Astrocyte of the spinal cord (primary cell): ENCODE measurements at regions not wholly inside any gene's neighbourhood (a gene's known extent, or its start where the extent isn't known, plus 50 kb on each side); places are given as distances from the start of the nearest gene placed in this dataset.

Experiments used
- DNase-seq: peaks from one replicate; pipeline ENCODE4 v3.0.0; 2011; ENCODE audit warnings: low read depth, low spot score
- H3K4me3 ChIP-seq: 2 replicates; pipeline ENCODE4 v1.5.1; 2011; ENCODE audit warnings: low read depth, mild to moderate bottlenecking, low read length, moderate library complexity
- CTCF ChIP-seq: IDR thresholded peaks from 2 replicates; pipeline ENCODE4 v1.5.1; 2012; ENCODE audit warnings: low read depth, mild to moderate bottlenecking, low read length, inconsistent platforms
- in situ Hi-C: cut with HindIII; loops from 2 replicates; pipeline ENCODE4 v1.10.0; 2017; ENCODE audit warnings: low sequenced_read_pairs

- H3K4me3 ChIP-seq: no peak overlapping the region
- no peak for DNase-seq
- TF ChIP-seq CTCF: no peak
- in situ Hi-C loops: no loop called here
Measured at GRCh38 chr1:232178191-232178590, 451.7 kb downstream of the SIPA1L2 start.

GRCh38 chr1:232177438-232177837 is 452.5 kb downstream of the SIPA1L2 start:
- no peak for DNase-seq
- no peak overlapping the region for H3K4me3 ChIP-seq
- TF ChIP-seq CTCF: no peak
- in situ Hi-C loops: no loop called here

GRCh38 chr1:232176222-232176621 is 453.7 kb downstream of the SIPA1L2 start:
- in situ Hi-C loops: no loop called here
- DNase-seq: no peak
- no peak overlapping the region for H3K4me3 ChIP-seq
- TF ChIP-seq CTCF: no peak

- DNase-seq: no peak
- no peak for TF ChIP-seq CTCF
- no peak overlapping the region for H3K4me3 ChIP-seq
- in situ Hi-C loops: no loop called here
Measured at GRCh38 chr1:232174306-232174705, 455.6 kb downstream of the SIPA1L2 start.

- no peak overlapping the region for H3K4me3 ChIP-seq
- no peak for TF ChIP-seq CTCF
- DNase-seq: no peak
- in situ Hi-C loops: no loop called here
Measured at GRCh38 chr1:232172563-232172962, 457.4 kb downstream of the SIPA1L2 start.

- H3K4me3 ChIP-seq: no peak overlapping the region
- in situ Hi-C loops: no loop called here
- TF ChIP-seq CTCF: no peak
- no peak for DNase-seq
Measured at GRCh38 chr1:232170909-232171308, 459.0 kb downstream of the SIPA1L2 start.

GRCh38 chr1:232169436-232169835 is 460.5 kb downstream of the SIPA1L2 start:
- H3K4me3 ChIP-seq: no peak overlapping the region
- no peak for DNase-seq
- TF ChIP-seq CTCF: no peak
- in situ Hi-C loops: no loop called here
